Tibial nerve (tissue), 4 donors: ENCODE measurements at regions not wholly inside any gene's neighbourhood (a gene's known extent, or its start where the extent isn't known, plus 50 kb on each side); places are given as distances from the start of the nearest gene placed in this dataset.

Experiments used
- EP300 ChIP-seq, 2 donors: sonication (generic); formaldehyde crosslinking; IDR thresholded peaks; one replicate each; pipeline ENCODE4 v1.6.1; 2017; ENCODE audit warnings: antibody characterized with exemption in 2 of 2, mild to moderate bottlenecking in 1 of 2
- TF ChIP-seq, protein P1 (sequence below), 5 experiments: fragments of 200-600 bp in 3 of 5; fragments of 450-650 bp in 2 of 5; sonication (generic) in 3 of 5; IDR thresholded peaks; one replicate each; pipeline ENCODE4 v1.5.1; 2016 to 2019; ENCODE audit warnings: antibody characterized with exemption in 5 of 5, mild to moderate bottlenecking in 3 of 5, moderate library complexity in 2 of 5

DNA sequence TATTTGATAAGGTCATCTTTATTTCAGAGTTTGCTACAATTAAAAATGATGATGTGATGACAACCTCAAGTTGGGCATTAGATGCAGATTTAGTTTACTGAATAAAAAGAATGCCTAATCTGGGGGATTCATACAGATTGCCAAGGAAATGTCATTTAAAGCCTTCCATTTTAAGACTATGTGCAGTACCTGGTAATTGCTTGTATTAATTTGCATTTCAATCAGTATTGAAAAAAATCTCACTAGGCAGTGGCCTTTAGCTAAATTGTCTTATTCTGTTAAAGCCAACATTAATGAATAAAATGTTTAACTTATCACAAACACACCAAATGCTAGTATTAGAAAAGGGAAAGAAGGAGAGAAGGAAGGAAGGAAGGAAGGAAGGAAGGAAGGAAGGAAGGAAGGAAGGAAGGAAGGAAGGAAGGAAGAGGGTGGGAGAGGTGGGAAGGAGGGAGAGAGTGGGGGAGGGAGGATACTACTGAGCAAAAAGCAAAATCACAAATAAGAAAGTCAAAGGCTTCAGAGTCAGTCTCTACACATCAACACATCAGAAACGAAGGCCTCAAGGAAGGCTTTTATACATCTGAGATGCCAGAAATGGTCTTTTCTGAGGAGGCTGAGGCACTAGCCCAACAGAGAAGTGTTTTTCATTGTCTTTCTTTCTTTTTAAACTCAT lies 271.1 kb upstream of the CLEC14A start:
- no peak for TF ChIP-seq EP300 (IDR thresholded peaks at IDR 0.05)
- TF ChIP-seq, protein P1, sequence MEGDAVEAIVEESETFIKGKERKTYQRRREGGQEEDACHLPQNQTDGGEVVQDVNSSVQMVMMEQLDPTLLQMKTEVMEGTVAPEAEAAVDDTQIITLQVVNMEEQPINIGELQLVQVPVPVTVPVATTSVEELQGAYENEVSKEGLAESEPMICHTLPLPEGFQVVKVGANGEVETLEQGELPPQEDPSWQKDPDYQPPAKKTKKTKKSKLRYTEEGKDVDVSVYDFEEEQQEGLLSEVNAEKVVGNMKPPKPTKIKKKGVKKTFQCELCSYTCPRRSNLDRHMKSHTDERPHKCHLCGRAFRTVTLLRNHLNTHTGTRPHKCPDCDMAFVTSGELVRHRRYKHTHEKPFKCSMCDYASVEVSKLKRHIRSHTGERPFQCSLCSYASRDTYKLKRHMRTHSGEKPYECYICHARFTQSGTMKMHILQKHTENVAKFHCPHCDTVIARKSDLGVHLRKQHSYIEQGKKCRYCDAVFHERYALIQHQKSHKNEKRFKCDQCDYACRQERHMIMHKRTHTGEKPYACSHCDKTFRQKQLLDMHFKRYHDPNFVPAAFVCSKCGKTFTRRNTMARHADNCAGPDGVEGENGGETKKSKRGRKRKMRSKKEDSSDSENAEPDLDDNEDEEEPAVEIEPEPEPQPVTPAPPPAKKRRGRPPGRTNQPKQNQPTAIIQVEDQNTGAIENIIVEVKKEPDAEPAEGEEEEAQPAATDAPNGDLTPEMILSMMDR (IDR thresholded peaks at IDR 0.05), result no peak
